GM21825 (cell line): ENCODE measurements at regions not wholly inside any gene's neighbourhood (a gene's known extent, or its start where the extent isn't known, plus 50 kb on each side); places are given as distances from the start of the nearest gene placed in this dataset.

Source experiments
- ATAC-seq: cut with Tn5 transposase; IDR thresholded peaks from one replicate; pipeline ENCODE4 v1.9.1; 2021; ENCODE audit warnings: mild to moderate bottlenecking, moderate library complexity; ENCODE audit not compliant: unreplicated experiment

DNA sequence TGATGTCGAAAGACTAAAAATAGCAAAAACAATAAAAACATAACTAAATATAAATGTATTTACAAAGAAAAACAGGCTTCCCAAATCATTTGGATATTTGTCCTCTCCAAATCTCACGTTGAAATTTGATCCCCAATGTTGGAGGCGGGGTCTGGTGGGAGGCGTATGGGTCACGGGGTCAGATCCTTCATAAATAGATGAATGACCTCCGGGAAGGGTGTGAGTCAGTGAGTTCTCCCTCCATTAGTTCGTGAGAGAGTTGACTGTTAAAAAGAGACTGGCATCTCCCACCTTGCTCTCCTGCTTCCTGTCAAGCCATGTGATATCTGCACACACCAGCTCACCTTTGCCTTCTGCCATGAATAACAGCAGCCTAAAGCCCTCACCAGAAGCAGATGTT, 703.0 kb downstream of the TMEM182 start:
- no peak for ATAC-seq

DNA sequence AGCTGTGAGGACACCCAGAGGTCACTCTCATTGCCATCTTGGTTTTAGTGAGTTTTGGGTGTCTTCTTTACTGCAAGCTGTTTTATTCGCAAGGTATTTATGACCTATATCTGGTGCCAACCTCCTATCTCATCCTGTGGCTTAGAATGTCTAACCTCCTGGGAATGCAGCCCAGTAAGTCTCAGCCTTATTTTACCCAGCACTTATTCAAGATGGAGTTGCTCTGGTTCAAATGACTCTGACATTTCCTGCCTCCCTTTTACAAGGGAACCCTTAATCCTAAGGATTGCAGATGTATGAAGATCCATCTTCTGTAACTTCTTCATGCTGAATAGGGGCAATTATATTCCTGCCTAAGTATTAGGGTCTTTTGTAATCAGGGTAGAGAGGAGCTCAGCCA, 708.0 kb downstream of the TMEM182 start:
- ATAC-seq, result no peak

DNA sequence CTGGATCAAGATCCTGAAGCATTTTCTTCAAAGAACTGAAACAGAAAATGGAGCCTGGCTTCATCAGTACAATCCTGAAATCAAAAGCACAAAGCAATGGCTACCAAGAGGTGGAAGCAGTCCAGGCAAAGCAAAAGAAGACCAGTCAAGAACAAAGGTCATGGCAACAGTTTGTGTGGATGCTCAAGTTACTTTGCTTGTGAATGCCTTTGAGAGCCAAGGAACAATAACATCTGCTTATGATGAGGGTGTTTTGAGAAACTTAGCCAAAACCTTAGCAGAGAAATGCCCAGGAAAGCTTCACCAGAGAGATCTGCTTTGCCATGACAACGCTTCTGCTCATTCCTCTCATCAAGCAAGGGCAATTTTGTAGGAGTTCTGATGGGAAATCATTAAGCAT, 723.1 kb downstream of the TMEM182 start:
- ATAC-seq, result no peak

DNA sequence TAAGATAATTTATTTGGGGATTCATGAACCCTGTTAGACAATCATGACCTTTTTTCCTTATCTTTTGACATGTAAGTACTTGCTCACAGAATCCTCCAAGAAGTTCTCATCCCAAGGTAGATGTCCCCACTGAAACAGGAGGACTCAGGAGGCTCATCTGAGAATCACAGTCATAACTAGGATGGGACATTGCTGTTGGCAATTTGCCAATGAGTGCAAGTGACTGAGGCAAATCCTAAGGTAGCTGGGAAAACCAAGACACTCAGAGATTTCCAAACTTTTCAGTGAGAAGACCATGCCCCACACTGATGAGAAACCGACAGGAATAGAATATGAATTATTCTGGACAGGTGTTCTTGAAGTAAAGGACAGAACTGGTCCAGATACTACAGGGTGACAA, 735.0 kb downstream of the TMEM182 start:
- no peak for ATAC-seq

DNA sequence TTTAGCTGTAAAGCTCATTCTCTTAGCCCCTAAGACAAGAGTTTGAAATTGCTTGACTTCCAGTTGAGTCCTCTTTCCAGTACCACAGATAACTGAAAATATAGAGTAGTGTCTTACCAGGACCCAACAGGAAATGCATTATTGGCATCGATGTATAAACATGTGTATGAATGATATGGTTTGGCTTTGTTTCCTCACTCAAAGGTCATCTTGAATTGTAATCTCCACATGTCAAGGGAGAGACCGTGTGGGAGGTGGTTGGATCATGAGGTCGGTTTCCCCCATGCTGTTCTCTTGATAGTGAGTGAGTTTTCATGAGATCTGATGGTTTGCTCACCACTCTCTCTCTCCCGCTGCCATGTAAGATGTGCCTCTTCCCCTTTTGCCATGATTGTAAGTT, 745.0 kb downstream of the TMEM182 start:
- ATAC-seq, result no peak

DNA sequence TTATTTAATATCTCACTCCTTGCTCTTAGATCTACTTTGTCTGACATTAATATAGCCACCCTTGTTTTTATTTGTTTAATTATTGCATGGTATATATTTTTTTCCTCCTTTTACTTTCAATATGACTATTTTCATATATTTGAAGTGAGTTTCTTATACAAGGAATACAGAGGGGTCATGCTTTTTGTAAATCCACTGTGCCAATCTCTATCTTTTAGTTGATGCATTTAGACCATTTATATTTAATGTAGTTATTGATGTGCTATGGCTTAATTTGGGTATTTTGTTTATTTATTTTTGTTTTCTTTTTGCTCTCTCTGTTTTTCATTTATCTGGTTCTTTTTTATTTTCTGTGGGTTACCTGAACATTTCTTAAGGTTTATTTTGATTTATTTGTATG, 750.6 kb downstream of the TMEM182 start:
- ATAC-seq, result no peak

DNA sequence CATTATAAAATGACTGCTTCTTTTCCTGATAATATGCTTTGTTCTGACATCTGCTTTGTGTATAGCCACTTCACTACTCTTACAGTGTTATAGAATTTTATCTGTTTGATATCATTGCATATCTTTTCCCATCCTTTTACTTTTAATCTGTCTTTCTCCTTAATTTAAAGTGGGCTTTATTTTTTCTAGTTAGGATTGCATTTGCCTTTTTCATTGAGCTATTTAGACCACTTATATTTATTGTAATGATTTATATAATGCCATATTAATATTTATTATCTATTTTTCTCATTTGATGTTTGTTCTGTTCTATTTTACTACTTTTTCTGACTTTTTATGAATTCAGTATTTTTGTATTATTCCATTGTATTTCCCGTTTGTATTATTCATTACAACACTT, 758.7 kb downstream of the TMEM182 start:
- no peak for ATAC-seq

DNA sequence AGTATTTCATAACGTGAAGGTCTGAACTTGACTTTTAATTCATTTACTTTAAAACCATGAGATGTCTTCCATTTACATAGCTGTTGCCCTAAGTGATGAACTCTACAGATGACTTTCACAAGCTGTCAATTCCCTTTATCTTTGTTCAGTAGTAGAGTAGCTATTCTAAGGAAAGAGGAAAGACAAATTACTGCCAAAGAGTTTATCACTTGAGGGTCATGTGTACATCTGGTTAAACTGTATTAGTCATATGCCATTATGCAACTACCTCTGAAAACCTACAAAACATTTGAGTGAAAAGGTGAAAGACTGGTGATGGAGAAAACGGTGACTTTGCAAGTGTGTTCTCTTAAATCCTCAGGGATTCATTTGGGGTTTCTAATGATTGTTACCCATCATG, 763.9 kb downstream of the TMEM182 start:
- ATAC-seq, result no peak

DNA sequence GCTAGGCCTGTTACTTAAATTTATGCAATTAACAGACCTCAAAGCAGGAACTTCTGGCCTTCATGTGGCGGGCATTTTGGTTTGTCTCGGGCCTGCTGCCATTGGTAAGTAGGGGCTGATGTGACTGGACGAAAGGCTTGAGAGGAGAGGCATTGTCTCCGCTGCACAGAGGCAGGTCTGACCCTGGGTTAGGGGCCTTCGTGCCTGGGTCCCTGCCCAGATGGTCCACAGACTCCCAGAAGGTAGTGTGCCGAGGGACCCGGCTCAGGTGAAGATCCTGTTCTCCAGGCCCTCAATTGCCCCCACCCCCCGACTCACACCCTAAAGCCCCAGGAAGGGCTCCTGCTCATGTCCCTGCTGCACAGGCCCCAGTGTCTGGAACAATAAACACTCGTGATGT, 764.9 kb downstream of the TMEM182 start:
- ATAC-seq, result no peak

DNA sequence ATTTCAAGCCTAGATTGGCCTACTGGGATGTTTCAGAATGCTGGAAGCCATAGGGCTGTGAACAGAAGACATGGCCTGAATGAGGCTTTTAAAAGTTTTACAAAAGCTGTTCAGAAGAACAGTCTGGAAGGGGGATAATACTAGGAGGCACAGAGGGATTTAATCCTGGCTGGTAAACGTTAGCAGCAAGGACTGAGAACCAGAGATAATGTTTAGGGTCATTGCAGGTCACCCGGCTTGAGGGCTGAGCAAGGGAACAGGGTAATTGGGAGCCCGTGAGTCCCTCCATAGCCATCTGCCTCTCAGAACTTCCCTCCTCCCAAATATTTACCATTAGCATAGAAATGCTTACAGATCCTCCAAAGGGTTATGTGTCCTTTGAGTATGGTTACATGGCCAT, 765.4 kb downstream of the TMEM182 start:
- ATAC-seq, result no peak

DNA sequence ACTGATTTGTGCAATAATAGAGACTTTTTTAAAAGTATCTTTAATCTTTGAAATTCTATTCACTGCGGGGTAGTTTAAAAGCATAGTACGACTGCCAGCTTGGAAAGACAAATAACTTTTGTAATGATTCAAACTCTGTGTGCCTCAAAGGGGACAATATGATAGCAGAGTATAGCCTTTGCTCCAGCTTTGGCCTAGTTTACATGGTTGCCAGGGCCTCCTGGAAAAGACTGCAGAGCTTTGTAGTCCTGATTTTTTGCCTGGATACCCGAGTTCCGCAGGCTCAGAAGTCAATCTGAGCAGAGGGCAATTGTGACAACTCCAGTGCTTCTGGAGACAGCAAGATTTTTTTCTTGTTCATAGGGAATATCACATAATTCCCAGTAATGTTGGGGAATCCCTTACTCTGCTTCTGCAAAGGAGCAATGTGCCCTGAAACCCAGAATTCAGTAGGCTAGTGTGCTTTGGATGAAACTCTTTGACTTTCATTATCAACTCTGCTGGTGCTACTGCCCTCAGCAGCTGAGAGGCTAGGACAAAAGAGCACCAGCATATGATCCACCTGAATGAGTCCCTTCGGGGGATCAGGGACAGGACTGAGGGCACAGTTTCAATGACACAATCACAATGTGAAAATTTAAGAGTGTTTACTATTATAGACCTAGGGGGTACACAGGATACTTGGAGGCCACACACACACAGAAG, 768.1 kb downstream of the TMEM182 start:
- no peak for ATAC-seq

DNA sequence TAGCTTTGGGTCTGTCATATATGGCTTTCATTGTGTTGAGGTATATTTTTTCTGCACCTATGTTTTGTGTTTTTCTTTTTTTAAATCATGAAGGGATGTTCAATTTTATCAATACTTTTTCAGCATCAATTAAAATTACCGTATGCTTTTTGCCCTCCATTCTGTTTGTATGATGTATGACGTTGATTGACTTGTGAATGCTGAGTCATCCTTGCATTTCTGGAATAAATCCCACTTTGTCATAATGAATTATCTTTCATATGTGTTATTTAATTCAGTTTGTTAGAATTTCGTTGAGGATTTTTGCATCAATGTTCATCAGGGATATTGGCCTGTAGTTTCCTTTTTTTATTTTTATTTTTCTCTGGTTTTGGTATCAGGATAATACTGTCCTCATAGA, 790.9 kb downstream of the TMEM182 start:
- ATAC-seq, result no peak

DNA sequence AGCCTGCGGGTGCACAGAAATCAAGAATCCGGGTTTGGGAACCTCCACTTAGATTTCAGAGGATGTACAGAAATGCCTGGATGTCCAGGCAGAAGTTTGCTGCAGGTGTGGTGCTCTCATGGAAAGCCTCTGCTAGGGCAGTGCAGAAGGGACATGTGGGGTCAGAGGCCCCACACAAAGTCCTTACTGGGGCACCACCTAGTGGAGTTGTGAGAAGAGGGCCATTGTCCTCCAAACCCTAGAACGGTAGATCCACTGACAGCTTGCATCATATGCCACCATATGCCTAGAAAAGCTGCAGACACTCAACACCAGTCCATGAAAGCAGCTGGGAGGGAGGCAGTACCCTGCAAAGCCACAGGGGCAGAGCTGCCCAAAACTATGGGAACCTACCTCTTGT, 833.0 kb downstream of the TMEM182 start:
- ATAC-seq, result no peak

DNA sequence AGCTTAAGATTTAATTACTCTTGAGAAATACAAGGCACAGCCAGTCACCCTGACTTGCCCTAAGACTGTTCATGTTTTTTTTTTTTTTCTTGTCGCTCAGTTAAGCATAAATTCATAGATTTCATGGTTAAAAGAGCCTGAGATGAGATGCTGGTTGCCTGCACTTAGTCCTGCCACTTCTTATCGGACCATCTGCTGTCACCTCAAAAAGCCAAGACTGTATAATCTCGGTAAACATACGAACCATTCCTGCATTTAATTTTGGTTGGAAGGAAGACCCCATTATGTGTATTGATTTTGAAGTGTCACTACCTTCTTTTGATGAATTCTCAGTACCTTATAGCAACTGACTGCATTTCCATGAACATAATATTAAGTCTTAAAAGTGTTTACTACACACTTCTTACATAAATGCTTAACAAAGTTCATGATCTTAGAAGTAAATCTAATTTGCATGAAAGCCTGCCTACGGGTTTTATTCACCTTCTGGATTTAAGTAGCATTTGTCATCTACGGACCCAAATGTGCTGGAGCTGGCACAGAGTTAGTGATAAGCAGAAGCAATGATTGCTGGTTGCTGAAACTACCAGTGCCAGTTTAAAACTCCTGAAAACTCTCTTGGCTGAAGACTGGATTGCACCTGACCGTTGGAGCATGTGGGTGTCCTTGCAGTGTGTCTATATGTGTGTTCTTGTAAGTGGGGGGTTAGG, 843.4 kb downstream of the TMEM182 start:
- ATAC-seq, result no peak

DNA sequence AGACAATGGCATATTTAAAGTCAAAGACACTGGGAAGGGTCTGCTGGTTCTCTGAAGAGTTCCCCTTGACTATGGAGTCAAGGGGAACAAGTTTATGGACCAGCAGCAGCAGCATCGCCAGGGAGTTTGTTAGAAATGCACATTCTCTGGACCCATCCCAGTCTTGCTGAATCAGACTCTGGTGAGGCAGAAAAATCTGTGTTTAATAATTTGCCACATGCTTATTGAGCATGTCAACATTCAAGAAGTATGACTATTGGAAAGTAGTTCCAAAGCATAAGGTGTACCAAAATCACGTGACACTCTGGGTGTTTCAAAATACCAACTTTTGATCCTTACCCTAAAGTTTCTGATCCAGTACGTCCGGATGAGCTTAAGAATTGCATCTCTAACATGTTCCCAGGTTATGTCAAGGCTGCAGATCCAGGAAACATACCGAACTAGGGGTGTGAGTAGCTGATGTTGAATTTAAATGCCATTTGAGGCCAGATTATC, 853.8 kb downstream of the TMEM182 start:
- ATAC-seq, result no peak

DNA sequence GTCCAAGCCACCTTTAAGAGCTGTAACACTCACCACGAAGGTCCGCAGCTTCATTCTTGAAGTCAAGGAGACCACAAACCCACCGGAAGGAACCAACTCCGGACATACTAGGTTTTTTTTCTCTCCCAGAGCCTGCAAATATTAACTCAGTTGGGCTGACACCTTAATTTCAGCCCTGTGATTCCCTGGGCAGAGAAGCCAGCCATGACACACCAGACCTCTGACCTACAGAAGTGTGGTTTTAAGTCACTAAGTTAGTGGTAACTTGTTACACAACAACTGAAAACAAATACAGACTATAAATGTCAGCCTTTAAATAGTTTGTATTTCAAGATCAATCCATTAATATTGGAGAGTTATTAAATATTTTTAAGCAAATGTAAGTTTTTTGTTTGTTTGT, 855.1 kb downstream of the TMEM182 start:
- ATAC-seq, result no peak

DNA sequence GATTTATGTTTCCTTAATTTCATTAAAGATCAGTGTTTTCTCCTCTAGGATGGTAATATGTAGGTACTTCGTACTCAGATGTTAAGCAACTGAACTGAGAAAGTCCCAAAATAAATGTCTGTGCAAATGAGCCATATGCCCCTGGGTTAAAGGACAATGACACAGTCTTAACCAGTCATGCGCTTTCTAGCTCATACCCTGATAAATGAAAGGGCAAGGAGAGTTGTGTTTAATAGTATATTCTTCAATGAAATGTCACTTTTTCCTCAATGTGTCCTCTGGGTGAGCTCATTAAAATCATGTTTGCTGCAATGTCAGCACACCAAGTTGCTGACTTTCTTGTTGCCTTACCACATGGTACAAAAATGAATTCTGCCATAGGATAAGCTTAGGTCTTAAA, 856.3 kb downstream of the TMEM182 start:
- ATAC-seq, result no peak

DNA sequence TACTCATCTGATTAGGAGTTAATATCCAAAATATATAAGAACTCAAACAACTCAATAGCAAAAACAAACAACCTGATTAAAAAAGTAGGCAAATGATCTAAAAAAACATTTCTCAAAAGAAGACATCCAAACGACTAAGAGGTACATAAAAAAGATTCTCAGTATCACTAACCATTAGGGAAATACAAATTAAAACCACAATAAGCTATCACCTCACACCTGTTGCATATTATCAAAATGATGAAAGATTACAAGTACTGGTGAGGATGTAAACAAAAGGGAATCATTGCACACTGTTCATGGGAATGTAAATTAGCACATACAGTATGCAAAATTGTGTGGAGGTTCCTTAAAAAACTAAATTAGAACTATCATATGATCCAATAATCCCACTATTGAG, 865.5 kb downstream of the TMEM182 start:
- no peak for ATAC-seq

DNA sequence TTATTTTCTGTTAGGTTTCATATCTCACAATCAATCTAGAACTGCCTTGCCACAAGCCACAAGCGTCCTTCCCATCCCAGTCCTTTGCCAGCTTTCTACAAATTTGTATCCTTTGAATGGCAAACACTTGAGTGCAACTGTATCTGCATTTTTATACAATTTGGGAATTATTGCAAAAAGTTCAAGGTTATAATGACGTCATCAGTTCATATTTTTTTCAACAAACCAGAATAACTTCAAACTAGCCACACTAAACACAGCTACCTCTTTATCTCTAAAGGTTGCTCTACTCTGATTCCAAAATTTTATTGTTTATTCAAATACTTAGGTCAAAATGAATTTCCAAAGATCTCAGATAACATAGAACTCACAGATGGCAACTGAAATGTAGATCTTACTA, 877.1 kb downstream of the TMEM182 start:
- ATAC-seq, result no peak

DNA sequence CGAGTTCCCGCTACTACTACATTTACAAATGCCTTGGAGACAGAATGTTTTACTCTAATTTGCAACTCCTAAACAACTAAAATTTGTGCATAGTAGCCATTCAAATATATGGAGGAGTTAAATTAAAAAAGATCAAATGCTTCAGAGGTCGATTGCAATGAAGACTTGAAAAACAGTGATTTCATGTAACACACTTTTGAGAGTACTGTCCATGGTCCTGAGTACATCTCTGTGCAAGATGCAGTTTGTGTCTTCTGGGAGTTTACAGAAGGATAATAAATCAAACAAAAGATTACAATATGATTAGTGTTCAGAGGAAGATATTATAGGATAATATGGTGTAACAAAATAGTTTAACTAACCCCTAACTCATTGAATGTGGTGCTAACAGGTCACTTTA, 894.7 kb downstream of the TMEM182 start:
- ATAC-seq, result no peak

DNA sequence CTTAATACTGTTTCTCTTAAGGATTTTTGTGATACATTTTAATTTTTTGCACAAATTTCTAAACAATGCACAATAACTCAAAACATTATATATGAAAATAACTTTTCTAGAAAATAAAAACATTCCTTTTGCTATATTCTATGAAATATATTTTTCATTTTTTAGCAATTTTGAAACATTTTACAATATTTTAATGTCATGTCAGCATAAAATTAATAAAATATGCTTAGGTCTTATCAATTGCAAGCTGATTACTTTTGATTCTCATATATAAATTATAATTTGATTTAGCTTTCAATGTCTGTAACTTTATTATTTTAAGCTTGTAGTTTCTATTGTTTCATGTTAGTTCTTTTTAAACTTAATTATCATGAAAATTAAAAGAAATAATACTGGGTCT, 898.7 kb downstream of the TMEM182 start:
- no peak for ATAC-seq

DNA sequence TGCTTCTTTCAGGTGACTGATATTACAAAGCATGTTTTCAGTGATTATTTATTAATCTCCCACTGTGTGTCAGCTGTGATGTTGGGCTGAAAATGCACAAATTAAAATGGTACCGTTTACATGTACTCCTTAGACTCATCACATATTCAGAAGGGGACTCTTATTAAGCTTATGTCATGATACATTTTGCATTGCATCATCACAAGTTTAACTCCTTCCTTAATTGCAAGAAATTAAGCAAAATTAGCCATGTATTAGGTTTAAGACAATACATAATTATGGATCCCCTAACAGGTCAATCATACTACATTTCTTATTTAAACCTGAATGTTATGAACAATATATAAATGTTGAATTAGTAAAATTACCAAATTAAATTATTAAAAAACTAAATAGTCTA, 899.1 kb downstream of the TMEM182 start:
- ATAC-seq, result no peak

DNA sequence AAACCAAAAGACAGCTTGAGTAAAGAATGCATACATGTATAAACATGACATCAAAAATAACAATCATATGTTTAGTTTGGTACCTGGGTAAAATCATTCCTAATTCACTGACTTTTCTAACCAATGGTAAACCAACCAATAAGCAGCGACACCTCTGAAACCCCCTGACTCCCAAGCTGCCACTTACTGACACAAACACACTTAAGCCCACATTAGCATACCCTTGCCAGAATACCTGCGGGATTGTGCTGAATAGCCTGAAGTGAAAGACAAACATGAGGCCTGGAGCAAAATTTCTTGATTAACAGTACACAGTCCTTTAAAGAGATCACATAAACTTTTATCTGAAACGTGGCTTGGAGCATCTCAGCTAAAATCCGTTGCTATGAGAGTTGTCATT, 902.9 kb downstream of the TMEM182 start:
- ATAC-seq, result no peak
